H7 (cell line): ENCODE measurements at regions not wholly inside any gene's neighbourhood (a gene's known extent, or its start where the extent isn't known, plus 50 kb on each side); places are given as distances from the start of the nearest gene placed in this dataset.
A peak's percentile ranks its signal among the peaks of the same experiment; 100 is the strongest.

ENCODE experiments used
- DNase-seq: peaks from one replicate; pipeline ENCODE4 v3.0.0; 2012
- H3K27me3 ChIP-seq: 2 replicates; pipeline ENCODE4 v1.6.0; 2011; ENCODE audit warnings: mild to moderate bottlenecking, low read length; ENCODE audit not compliant: control insufficient read depth, insufficient read depth
- H3K36me3 ChIP-seq: replicated peaks from 2 replicates; pipeline ENCODE4 v1.5.1; 2011; ENCODE audit warnings: low read length; ENCODE audit not compliant: control insufficient read depth, insufficient read depth
- H3K4me3 ChIP-seq: 2 replicates; pipeline ENCODE4 v1.5.1; 2011; ENCODE audit warnings: low read depth, mild to moderate bottlenecking, control low read depth, low read length, moderate library complexity; ENCODE audit not compliant: insufficient read depth

DNA sequence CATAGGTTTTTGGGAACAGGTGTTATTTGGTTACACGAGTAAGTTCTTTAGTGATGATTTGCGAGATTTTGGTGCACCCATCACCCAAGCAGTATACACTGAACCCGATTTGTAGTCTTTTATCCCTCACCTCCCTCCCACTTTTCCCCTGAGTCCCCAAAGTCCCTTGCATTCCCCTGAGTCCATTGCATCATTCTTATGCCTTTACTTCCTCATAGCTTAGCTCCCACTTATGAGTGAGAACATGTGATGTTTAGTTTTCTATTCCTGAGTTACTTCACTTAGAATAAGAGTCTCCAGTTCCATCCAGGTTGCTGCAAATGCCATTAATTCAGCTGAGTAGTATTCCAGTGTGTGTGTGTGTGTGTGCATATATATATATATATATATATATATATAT, 97.2 kb upstream of the EDNRB start:
- H3K4me3 ChIP-seq, result no peak overlapping the region
- no peaks in the 10 kb centered on the region for H3K36me3 ChIP-seq
- no peak for DNase-seq
- H3K27me3 ChIP-seq, result no peaks in the 10 kb centered on the region

DNA sequence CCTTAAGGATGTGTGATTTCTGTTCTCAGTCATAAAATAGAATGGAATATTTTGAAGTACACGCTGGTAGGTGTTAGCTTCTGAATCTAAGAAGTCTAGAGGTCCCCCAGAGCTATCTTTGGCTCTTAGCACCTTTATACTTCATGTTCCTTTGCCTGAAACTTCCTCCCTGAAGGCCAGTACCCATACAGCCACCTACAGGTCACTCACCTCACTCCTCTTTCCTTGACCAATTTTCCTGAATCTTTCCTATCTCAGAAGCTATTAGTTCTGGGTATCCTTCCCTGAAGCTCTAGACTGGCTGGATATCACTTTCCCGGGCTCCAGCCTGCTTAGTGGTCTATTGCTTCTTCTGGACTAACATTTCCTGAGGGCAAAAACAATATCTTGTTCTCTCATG, 93.4 kb upstream of the EDNRB start:
- Histone ChIP-seq H3K4me3 (no peak overlapping the region), H3K27me3 (no peaks in the 10 kb centered on the region), H3K36me3 (no peaks in the 10 kb centered on the region)
- peak; percentile 4 for DNase-seq

DNA sequence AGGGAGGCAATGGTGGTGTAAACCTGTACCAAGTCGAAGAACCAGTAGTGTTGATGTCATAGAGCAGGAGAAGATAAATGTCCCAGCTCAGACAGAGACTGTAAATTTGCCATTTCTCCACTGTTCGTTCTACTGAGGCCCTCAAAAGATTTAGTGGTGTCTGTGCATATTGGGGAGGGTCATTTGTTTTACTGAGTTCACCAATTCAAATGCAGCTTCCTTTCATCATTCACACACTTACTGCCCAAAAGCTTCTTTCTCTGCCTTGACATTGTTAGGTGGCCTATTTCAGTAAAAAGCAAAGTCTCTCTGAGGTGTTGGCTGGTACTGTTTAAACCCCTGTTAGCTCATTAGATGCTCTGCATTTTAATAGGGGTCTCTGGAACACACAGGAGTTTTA, 86.2 kb upstream of the EDNRB start:
- Histone ChIP-seq H3K27me3 (no peaks in the 10 kb centered on the region), H3K36me3 (no peaks in the 10 kb centered on the region), H3K4me3 (no peak overlapping the region)
- DNase-seq, result no peak

DNA sequence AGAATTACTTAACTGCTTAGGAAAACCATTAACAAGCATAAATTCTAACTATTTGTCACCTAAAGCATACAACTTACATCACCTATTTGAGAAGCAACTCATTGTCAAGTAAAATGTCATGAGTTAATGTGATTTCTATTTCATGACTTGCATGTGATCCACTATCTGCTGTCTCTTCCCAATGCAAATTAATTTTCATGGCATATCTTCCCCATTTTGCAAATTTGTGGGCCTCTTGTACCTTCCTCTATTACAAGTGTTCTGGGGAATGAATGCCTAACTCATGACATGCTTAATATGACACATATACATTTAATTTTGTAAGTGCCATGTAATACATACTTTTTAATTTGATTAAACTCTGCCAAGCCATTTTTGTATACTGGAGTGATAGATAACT, 81.1 kb upstream of the EDNRB start:
- H3K4me3 ChIP-seq, result no peak overlapping the region
- no peaks in the 10 kb centered on the region for H3K27me3 ChIP-seq
- DNase-seq, result no peak
- H3K36me3 ChIP-seq, result no peaks in the 10 kb centered on the region

DNA sequence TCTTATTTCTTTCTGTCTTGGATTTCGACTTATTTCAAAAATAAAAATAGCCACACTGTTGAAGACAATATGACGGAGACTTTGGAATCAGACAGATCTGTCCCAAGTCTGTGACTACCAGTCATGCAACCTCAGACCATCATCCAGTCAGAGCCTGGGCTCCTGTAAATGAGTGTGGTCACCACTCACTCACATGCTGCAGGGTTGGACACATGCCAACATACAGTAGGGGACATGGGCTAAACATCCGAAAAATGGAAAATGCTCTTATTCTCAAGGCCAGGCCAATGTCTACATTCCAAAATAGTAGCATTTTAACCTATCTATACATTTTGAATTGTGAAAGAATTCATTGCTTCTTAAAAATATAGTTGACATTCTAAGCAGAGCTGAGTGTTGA, 75.5 kb upstream of the EDNRB start:
- H3K4me3 ChIP-seq, result no peak overlapping the region
- no peaks in the 10 kb centered on the region for H3K27me3 ChIP-seq
- DNase-seq, result no peak
- H3K36me3 ChIP-seq, result no peaks in the 10 kb centered on the region

DNA sequence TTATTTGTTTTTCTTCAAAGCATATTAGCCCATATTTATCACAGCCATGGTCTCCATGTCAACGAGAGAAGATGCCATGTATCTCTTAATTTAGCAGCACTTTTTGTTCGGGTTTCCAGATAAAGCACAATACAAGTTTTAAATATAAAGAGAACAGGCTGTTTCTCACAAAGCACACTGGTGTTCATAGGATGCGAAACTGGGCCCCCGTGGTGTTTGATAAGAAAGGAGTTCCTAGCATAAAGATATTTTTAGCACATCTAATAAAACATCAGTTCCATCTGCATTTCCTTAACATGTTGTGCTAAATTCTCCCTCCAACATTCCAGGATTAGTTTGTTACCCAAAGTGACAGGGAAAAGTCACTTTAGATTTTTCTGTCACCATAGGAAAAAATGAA, 72.4 kb upstream of the EDNRB start:
- H3K27me3 ChIP-seq, result no peaks in the 10 kb centered on the region
- no peak overlapping the region for H3K4me3 ChIP-seq
- DNase-seq, result no peak
- no peaks in the 10 kb centered on the region for H3K36me3 ChIP-seq

DNA sequence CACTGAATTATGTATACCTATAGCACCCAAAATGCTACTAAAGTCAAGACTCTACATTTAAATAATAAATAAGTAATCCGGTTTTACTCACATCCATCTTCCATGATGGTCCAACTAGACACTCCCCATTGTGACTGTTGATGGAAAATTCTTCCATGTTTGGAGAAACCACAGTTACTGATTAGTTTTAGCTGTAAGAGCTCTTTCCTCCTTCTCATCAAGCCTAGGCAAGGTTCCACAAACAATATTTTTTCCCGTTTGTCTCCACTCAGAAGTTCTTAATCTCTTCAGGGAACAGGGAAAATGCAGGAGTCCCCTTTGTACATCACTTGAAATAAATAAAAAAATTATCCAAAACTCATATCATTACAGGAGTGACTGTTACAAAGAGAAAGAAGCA, 70.7 kb upstream of the EDNRB start:
- H3K27me3 ChIP-seq, result no peaks in the 10 kb centered on the region
- DNase-seq, result no peak
- no peaks in the 10 kb centered on the region for H3K36me3 ChIP-seq
- H3K4me3 ChIP-seq, result no peak overlapping the region

DNA sequence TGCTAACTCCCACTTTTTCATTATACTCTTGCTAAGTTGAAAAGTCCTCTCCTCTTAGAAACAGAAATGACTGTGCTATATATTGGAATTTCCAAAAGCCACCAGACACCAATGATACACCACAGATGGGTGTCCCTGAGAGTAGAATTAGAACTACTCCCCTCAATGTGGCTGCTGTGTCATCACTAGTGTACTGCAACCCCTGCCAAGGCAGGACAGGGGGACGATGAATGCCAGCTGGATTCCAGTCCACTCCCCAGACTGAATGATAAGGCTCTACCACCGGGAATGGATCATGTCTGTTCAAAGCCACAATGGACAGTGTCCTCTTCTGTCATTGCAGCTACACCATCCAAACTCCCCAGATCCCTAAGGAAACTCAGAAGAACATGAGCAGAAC, 69.7 kb upstream of the EDNRB start:
- DNase-seq, result no peak

DNA sequence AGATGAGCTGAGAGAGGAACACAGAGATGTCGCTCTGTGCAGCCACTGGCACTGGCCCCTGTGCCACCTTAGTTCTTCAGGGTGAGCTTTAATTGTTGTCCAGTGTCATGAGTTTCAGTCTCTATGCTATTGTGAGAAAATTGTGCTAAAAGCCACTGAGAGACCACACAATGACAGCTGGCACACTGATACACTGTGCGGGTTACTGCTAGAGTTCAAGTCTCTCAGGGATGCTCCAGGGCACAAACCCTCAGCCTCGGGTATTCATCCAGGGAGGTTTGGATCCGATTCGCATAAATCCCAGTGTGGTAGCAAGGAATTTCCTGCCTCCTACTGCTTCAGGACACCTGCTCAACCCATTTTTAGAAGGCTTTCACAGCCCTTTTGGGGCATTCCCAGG, 68.1 kb upstream of the EDNRB start:
- Histone ChIP-seq H3K27me3 (no peaks in the 10 kb centered on the region), H3K36me3 (no peaks in the 10 kb centered on the region), H3K4me3 (no peak overlapping the region)
- no peak for DNase-seq

More for the DNA sequence above, 69.7 kb upstream of the EDNRB start:
- no peaks in the 10 kb centered on the region for H3K36me3 ChIP-seq
- no peaks in the 10 kb centered on the region for H3K27me3 ChIP-seq
- H3K4me3 ChIP-seq, result no peak overlapping the region

DNA sequence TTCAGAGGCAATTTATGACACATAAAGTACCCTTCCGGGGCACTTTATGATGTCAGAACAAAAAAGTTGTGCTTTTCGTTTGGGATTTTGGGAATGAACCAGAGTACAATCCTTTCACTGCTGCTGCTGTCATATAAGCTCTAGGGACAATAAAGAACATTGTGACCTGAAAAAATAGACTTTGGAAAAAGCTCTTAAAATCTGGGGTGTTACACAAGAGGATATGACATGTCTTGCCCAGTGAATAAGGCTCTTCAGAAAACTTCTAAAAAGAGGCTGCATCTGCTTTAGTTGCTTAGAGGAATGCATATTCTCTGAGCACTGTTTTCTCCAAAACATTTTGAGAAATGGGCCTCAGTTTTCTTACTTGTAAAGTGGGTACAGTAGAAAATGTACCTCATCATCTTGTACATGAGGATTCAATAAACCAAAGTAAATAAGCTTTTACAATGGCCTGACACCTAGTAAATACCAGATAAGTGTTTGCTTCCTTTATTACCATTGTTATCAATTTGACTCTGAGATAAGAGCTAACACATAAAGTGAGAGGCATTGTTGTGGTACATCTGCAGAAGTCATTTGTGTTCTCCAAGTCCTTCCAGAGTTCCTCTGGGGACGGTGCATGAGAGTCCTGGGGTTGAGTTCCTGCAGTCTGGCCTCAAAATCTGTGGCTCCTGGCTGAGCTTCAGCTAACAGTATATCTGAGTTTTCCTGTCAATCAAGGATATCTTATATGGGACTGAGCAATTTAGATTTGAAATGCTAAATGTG, 67.4 kb upstream of the EDNRB start:
- Histone ChIP-seq H3K4me3 (no peak overlapping the region), H3K27me3 (no peaks in the 10 kb centered on the region), H3K36me3 (no peaks in the 10 kb centered on the region)
- DNase-seq, result no peak

DNA sequence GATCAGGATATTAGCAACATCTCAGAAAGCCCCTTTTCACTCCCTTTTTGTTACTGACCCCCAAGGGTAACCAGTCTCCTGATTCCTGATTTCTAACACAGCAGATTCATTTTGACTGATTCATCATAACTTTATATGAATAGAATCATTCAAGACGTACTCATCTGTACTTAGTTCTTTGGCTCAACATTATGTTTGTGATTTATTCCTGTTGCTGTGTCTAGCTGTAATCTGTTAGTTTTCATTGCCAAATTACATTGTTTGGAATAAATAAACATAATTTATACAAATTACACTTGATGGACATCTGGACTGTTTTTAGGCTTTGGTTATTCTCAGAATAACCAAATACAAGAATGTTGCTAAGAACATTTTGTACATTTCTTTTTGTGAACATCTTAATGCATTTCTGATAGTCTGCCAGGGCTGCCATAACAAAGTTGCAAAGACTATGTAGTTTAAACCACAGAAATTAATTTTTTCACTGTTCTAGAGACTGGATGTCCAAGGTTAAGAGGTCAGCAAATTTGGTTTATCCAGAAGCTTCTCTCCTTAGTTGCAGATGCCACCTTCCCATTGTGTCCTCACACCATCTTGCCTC, 62.8 kb upstream of the EDNRB start:
- DNase-seq, result no peak
- Histone ChIP-seq H3K36me3 (no peaks in the 10 kb centered on the region), H3K27me3 (no peaks in the 10 kb centered on the region), H3K4me3 (no peak overlapping the region)

DNA sequence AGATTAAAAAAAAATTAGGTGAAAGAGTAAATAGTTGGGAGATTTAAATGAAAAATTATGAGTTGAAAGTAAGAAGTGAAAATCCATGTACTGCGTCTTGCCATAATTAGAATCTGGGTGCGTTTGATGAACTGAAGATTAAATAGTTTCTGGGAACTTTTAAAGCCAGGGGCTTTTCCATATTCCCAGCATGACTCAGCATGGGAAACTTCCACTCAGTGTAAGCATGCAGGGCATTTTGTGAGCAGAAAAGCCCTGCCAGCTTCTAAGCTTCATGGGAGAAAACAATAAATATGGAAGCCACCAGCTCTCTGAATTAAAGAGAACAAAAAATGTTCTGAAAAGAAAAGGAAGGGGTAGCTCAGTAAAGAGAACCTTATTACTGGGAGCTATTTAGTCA, 62.0 kb upstream of the EDNRB start:
- no peak for DNase-seq
- Histone ChIP-seq H3K4me3 (no peak overlapping the region), H3K27me3 (no peaks in the 10 kb centered on the region), H3K36me3 (no peaks in the 10 kb centered on the region)

DNA sequence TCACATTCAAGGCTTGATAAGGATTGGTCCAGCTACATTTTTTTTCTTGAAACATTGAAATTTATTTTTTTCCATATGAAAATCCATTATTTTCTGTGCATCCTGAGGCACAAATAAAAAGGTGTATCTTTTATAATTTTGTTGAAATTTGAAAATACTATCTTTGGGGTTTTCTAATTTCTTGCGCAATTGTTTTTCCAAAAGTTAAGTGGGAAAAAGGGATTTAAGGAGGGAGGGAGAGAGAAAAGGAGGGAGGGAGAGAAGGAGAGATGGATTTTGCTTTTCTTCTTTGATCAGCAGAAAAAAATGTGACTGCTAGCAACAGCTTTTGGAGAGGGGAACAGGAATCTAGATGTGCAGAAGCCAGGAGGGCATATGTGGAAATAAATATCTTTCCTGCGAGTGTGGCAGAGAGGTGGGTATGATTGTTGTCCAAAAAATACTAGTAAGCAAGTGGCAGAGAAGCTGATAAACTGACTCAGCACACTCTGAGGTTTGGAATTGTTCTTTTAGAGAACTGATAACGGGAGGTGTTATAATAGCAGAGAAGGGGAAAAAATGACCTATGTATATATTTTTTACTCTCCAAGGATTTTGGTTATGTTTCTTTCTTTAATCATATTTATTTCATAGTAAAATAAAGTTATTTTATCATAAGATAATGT, 61.2 kb upstream of the EDNRB start:
- Histone ChIP-seq H3K36me3 (no peaks in the 10 kb centered on the region), H3K4me3 (no peak overlapping the region), H3K27me3 (no peaks in the 10 kb centered on the region)
- no peak for DNase-seq

DNA sequence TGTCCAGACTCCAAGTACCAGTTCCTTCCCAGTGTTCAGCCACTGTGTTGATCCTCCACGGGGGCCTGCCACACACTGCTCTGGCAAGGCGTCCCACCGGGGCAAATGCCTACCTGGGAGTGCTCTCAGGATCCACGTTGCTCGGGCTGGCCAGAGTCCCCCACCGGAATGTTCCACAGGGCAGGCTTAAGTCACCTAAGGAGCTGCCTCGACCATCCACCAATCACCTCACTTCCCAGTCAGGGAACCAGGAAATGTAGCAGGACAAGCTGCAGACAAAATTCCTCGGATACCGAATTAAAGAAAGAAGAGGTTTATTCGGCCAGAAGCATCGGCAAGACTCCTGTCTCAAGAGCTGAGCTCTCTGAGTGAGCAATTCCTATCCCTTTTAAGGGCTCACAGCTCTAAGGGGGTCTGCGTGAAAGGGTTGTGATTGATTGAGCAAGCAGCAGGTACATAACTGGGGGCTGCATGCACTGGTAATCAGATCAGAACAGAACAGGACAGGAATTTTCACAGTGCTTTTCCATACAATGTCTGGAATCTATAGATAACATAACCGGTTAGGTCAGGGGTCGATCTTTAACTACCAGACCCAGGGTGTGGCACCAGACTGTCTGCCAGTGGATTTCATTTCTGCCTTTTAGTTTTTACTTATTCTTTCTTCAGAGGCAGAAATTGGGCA, 56.9 kb upstream of the EDNRB start:
- no peak for DNase-seq
- Histone ChIP-seq H3K27me3 (no peaks in the 10 kb centered on the region), H3K4me3 (no peak overlapping the region), H3K36me3 (no peaks in the 10 kb centered on the region)

DNA sequence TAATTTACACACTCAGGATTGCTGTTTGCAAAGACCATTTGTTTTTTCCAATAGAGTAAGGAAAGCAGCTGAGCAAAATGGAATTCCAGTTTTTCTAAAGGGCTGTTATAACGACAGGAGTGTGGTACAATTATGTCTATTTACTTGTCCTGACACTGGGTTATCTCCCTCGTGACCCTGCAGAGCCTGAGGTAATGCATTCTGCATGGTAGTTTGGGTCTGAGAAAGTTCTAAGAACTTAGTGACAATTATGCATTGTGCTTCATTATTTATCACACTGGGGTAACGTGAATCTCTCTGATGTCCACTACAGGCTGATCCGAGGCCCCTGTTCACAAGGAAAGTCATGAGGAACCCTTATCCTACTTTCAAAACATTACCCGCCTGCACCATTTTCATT, 50.7 kb upstream of the EDNRB start:
- H3K4me3 ChIP-seq, result no peak overlapping the region
- H3K36me3 ChIP-seq, result no peaks in the 10 kb centered on the region
- no peak for DNase-seq
- no peaks in the 10 kb centered on the region for H3K27me3 ChIP-seq
